ENCODE measurements at regions not wholly inside any gene's neighbourhood (a gene's known extent, or its start where the extent isn't known, plus 50 kb on each side); places are given as distances from the start of the nearest gene placed in this dataset.

DNA sequence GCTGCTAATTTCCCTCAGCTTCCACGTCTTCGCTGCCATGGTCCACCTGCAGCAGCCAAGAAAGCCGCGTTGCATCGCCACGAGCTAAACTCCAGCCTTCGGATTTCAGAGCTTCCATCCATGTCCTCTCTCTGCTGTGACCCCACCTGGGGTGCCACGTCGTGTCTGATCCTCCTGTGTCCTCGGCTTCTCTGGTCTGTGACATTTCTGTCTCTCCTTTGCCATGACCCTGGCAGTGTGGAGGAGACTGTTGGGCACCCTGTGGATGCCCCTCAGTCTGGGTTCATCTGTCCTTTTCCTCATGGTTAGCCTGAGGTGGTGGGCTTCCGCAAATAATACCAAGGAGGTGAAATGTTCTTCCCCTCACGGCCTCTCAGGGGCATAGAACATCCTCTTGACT lies 106.8 kb downstream of the RTP5 start:
- TF ChIP-seq CTCF (IDR thresholded peaks at IDR 0.05) (no peak), POLR2AphosphoS5 (IDR thresholded peaks at IDR 0.05) (no peak), POLR2A (IDR thresholded peaks at IDR 0.05) (no peak)
